Progenitor cell of endocrine pancreas (in vitro differentiated cells): ENCODE measurements at regions not wholly inside any gene's neighbourhood (a gene's known extent, or its start where the extent isn't known, plus 50 kb on each side); places are given as distances from the start of the nearest gene placed in this dataset.

Experiments used
- DNase-seq: peaks from one replicate; pipeline ENCODE4 v3.0.0; 2021; ENCODE audit warnings: low spot score; ENCODE audit not compliant: unreplicated experiment
- H3K27ac Mint-ChIP-seq: 2 replicates; pipeline ENCODE4 v1.8.0; 2021; ENCODE audit warnings: mild to moderate bottlenecking, moderate library complexity, mixed read lengths
- H3K27me3 Mint-ChIP-seq: 2 replicates; pipeline ENCODE4 v1.8.0; 2021; ENCODE audit warnings: mixed read lengths
- H3K36me3 Mint-ChIP-seq: 2 replicates; pipeline ENCODE4 v1.8.0; 2022; ENCODE audit warnings: mixed read lengths; ENCODE audit not compliant: insufficient read depth
- H3K4me1 Mint-ChIP-seq: 2 replicates; pipeline ENCODE4 v1.8.0; 2021; ENCODE audit warnings: low read depth, mixed read lengths
- H3K4me3 Mint-ChIP-seq: 2 replicates; pipeline ENCODE4 v1.8.0; 2021; ENCODE audit warnings: low read depth, mild to moderate bottlenecking, moderate library complexity, mixed read lengths
- H3K9me3 Mint-ChIP-seq: 2 replicates; pipeline ENCODE4 v1.8.0; 2021; ENCODE audit warnings: low read depth, mixed read lengths
- CTCF ChIP-seq: fragments of 200-600 bp; sonication (generic); IDR thresholded peaks from one replicate; pipeline ENCODE4 v1.5.0; 2021; ENCODE audit warnings: antibody characterized with exemption, mild to moderate bottlenecking; ENCODE audit not compliant: unreplicated experiment

- Mint-ChIP-seq H3K4me3 (no peak overlapping the region), H3K36me3 (no peaks in the 10 kb centered on the region), H3K4me1 (peaks cover 41% of the 10 kb centered on the region), H3K27me3 (no peaks in the 10 kb centered on the region), H3K9me3 (no peaks in the 10 kb centered on the region), H3K27ac (no peak overlapping the region)
- TF ChIP-seq CTCF = no peak
- DNase-seq = no peak
Observed at GRCh38 chr1:177589166-177589565, 380.7 kb downstream of the SEC16B start.

GRCh38 chr1:177586429-177586828, 383.4 kb downstream of the SEC16B start:
- Mint-ChIP-seq H3K27ac (peak overlapping the region; percentile 53), H3K4me3 (no peak overlapping the region), H3K4me1 (peaks cover 42% of the 10 kb centered on the region), H3K27me3 (no peaks in the 10 kb centered on the region), H3K9me3 (no peaks in the 10 kb centered on the region), H3K36me3 (no peaks in the 10 kb centered on the region)
- TF ChIP-seq CTCF = no peak
- no peak for DNase-seq

- no peak for TF ChIP-seq CTCF
- Mint-ChIP-seq H3K4me3 (peak overlapping the region; percentile 31), H3K4me1 (peaks cover 39% of the 10 kb centered on the region), H3K9me3 (no peaks in the 10 kb centered on the region), H3K27ac (peak overlapping the region; percentile 85), H3K27me3 (no peaks in the 10 kb centered on the region), H3K36me3 (no peaks in the 10 kb centered on the region)
- no peak for DNase-seq
Observed at GRCh38 chr1:177585302-177586220, 384.3 kb downstream of the SEC16B start.

- no peak overlapping the region for H3K4me3 Mint-ChIP-seq
- H3K27me3 Mint-ChIP-seq = no peaks in the 10 kb centered on the region
- peaks cover 2% of the 10 kb centered on the region for H3K4me1 Mint-ChIP-seq
- TF ChIP-seq CTCF = no peak
- DNase-seq = no peak
- H3K9me3 Mint-ChIP-seq = no peaks in the 10 kb centered on the region
- H3K27ac Mint-ChIP-seq = no peak overlapping the region
- H3K36me3 Mint-ChIP-seq = no peaks in the 10 kb centered on the region
Observed at GRCh38 chr1:177573901-177574300, 396.0 kb downstream of the SEC16B start.

- no peaks in the 10 kb centered on the region for H3K9me3 Mint-ChIP-seq
- H3K27ac Mint-ChIP-seq = no peak overlapping the region
- TF ChIP-seq CTCF = no peak
- H3K4me1 Mint-ChIP-seq = peaks cover 2% of the 10 kb centered on the region
- no peak overlapping the region for H3K4me3 Mint-ChIP-seq
- no peak for DNase-seq
- H3K36me3 Mint-ChIP-seq = no peaks in the 10 kb centered on the region
- H3K27me3 Mint-ChIP-seq = no peaks in the 10 kb centered on the region
Observed at GRCh38 chr1:177571485-177572076, 398.3 kb downstream of the SEC16B start.
